HCT116 (cell line): ENCODE measurements at regions not wholly inside any gene's neighbourhood (a gene's known extent, or its start where the extent isn't known, plus 50 kb on each side); places are given as distances from the start of the nearest gene placed in this dataset.

Source experiments
- ATAC-seq: fragments of 200-7000 bp; cut with Tn5 transposase; 2 replicates; pipeline ENCODE4 v1.9.1; 2020; ENCODE audit warnings: mild to moderate bottlenecking, moderate library complexity
- BruUV-seq: library from RNA; stranded (reverse); fragments of 400-500 nt; replicated peaks from 2 replicates; lab custom pipeline; 2021; lab: Mats Ljungman, UMichigan
- CTCF ChIA-PET: fragments of 300-600 bp; sonication (Branson Sonifier 250); formaldehyde crosslinking; loops from one replicate; lab custom pipeline; 2021; ENCODE audit warnings: antibody characterized with exemption; lab: Charles Lee
- POLR2A ChIA-PET: fragments of 300-600, 350-600 bp; sonication (Branson Sonifier 250); formaldehyde crosslinking; loops from one replicate; lab custom pipeline; 2021; ENCODE audit warnings: antibody characterized with exemption; lab: Charles Lee
- RAD21 ChIA-PET, 2 experiments: fragments of 300-600 bp; sonication (Branson Sonifier 250); formaldehyde crosslinking; loops; one replicate each; lab custom pipeline; 2023; ENCODE audit warnings: low total read pairs in 2 of 2; ENCODE audit not compliant: uncharacterized antibody in 2 of 2, unreplicated experiment in 2 of 2, low non-redundant PET in 1 of 2; lab: Charles Lee
- DNase-seq: peaks from one replicate; pipeline ENCODE4 v3.0.0-alpha.2; 2010; ENCODE audit warnings: low read depth, low spot score
- H2AFZ ChIP-seq: fragments of 200-600 bp; shearing (Covaris generic), sonication (generic); 2 replicates; pipeline ENCODE4 v1.6.1; 2017; ENCODE audit warnings: low read depth, mixed run types, mixed read lengths, antibody characterized with exemption, low read length; ENCODE audit not compliant: poor library complexity, severe bottlenecking
- H3K27ac ChIP-seq: 2 replicates; pipeline ENCODE4 v1.5.1; 2012; ENCODE audit warnings: low read depth, low read length
- H3K27me3 ChIP-seq: fragments of 200-600 bp; sonication (generic); 2 replicates; pipeline ENCODE4 v1.6.1; 2016; ENCODE audit warnings: mixed run types, low read length, mixed read lengths; ENCODE audit not compliant: insufficient read depth
- H3K36me3 ChIP-seq, 2 experiments: fragments of 200-500 bp in 1 of 2; fragments of 200-600 bp in 1 of 2; sonication (Bioruptor generic) in 1 of 2; sonication (generic) in 1 of 2; 2 replicates each; pipeline versions ENCODE4 v1.5.1 to v1.6.1; 2014 to 2016; ENCODE audit warnings: low read length in 2 of 2, inconsistent platforms in 1 of 2, mixed read lengths in 1 of 2, mixed run types in 1 of 2; ENCODE audit not compliant: insufficient read depth in 2 of 2, control insufficient read depth in 1 of 2
- H3K4me1 ChIP-seq, 2 experiments: fragments of 200-600 bp in 1 of 2; sonication (generic) in 1 of 2; 2 replicates each; pipeline versions ENCODE4 v1.5.1 to v1.6.1; 2012 to 2017; ENCODE audit warnings: low read length in 2 of 2, inconsistent platforms in 1 of 2, mild to moderate bottlenecking in 1 of 2, mixed read lengths in 1 of 2, mixed run types in 1 of 2, moderate library complexity in 1 of 2; ENCODE audit not compliant: insufficient read depth in 2 of 2, control insufficient read depth in 1 of 2
- H3K4me2 ChIP-seq: fragments of 200-600 bp; sonication (generic); 2 replicates; pipeline ENCODE4 v1.6.1; 2017; ENCODE audit warnings: mixed run types, low read length, mixed read lengths
- H3K4me3 ChIP-seq, 2 experiments: fragments of 200-600 bp in 1 of 2; sonication (generic) in 1 of 2; replicated peaks in 1 of 2; 2 replicates each; pipeline ENCODE4 v1.5.1; 2011 to 2016; ENCODE audit warnings: low read length in 2 of 2, control low read depth in 1 of 2, low read depth in 1 of 2, mild to moderate bottlenecking in 1 of 2, mixed read lengths in 1 of 2, mixed run types in 1 of 2
- H3K79me2 ChIP-seq: fragments of 200-600 bp; sonication (generic); 2 replicates; pipeline ENCODE4 v1.6.1; 2017; ENCODE audit warnings: mild to moderate bottlenecking, mixed run types, low read length, moderate library complexity, mixed read lengths; ENCODE audit not compliant: insufficient read depth
- H3K9ac ChIP-seq: fragments of 200-600 bp; sonication (generic); 2 replicates; pipeline ENCODE4 v1.6.1; 2016; ENCODE audit warnings: low read length, mixed read lengths
- H3K9me2 ChIP-seq: fragments of 200-600 bp; sonication (generic), shearing (Covaris generic); 2 replicates; pipeline ENCODE4 v1.6.1; 2017; ENCODE audit warnings: mixed run types, mild to moderate bottlenecking, moderate library complexity; ENCODE audit not compliant: insufficient read depth
- H3K9me3 ChIP-seq, 2 experiments: fragments of 200-500 bp in 1 of 2; fragments of 200-600 bp in 1 of 2; sonication (Bioruptor generic) in 1 of 2; sonication (generic) in 1 of 2; 2 replicates each; pipeline ENCODE4 v1.6.1; 2014 to 2017; ENCODE audit warnings: low read length in 2 of 2, mixed read lengths in 2 of 2, inconsistent platforms in 1 of 2, low read depth in 1 of 2, mild to moderate bottlenecking in 1 of 2, mixed run types in 1 of 2, moderate library complexity in 1 of 2; ENCODE audit not compliant: control insufficient read depth in 1 of 2, insufficient read depth in 1 of 2
- H4K20me1 ChIP-seq: fragments of 200-600 bp; sonication (generic), shearing (Covaris generic); 2 replicates; pipeline ENCODE4 v1.6.1; 2017; ENCODE audit warnings: mixed run types, mild to moderate bottlenecking, moderate library complexity; ENCODE audit not compliant: insufficient read depth
- CBX3 ChIP-seq: IDR thresholded peaks from 2 replicates; pipeline ENCODE4 v1.6.1; 2012; ENCODE audit warnings: low read depth
- CEBPB ChIP-seq: IDR thresholded peaks from 2 replicates; pipeline ENCODE4 v1.6.1; 2012; ENCODE audit warnings: low read depth
- ELF1 ChIP-seq: IDR thresholded peaks from 2 replicates; pipeline ENCODE4 v1.6.1; 2012; ENCODE audit warnings: low read depth, borderline replicate concordance
- EZH2 ChIP-seq: fragments of 200-600 bp; sonication (generic); IDR thresholded peaks from 2 replicates; pipeline ENCODE4 v1.6.1; 2017; ENCODE audit warnings: antibody characterized with exemption, mixed run types
- FOSL1 ChIP-seq: IDR thresholded peaks from 2 replicates; pipeline ENCODE4 v1.6.1; 2012; ENCODE audit warnings: low read depth
- RAD21 ChIP-seq: IDR thresholded peaks from 2 replicates; pipeline ENCODE4 v1.6.1; 2012; ENCODE audit warnings: low read depth, mild to moderate bottlenecking
- SIN3A ChIP-seq: IDR thresholded peaks from 2 replicates; pipeline ENCODE4 v1.6.1; 2012; ENCODE audit warnings: low read depth
- SRF ChIP-seq: IDR thresholded peaks from 2 replicates; pipeline ENCODE4 v1.6.1; 2012; ENCODE audit warnings: low read depth
- intact Hi-C: fragments of 100-400 bp; cut with micrococcal nuclease; formaldehyde crosslinking; loops from 2 replicates; pipeline ENCODE4 v1.10.0; 2022
- TF ChIP-seq, protein P1 (sequence below), 3 experiments: fragments of 200-600 bp in 1 of 3; sonication (generic) in 1 of 3; IDR thresholded peaks in 2 of 3; conservative IDR thresholded peaks in 1 of 3; 2 replicates each; pipeline ENCODE4 v1.5.1; 2012 to 2017; ENCODE audit warnings: low read depth in 2 of 3, low read length in 2 of 3, antibody characterized with exemption in 1 of 3, borderline replicate concordance in 1 of 3, control low read depth in 1 of 3, mild to moderate bottlenecking in 1 of 3, mixed read lengths in 1 of 3, mixed run types in 1 of 3, moderate library complexity in 1 of 3; ENCODE audit not compliant: insufficient read depth in 1 of 3
- TF ChIP-seq, protein P2 (sequence below): IDR thresholded peaks from 2 replicates; pipeline ENCODE4 v1.6.1; 2012; ENCODE audit warnings: low read depth
- TF ChIP-seq, protein P3 (sequence below): IDR thresholded peaks from 2 replicates; pipeline ENCODE4 v1.6.1; 2012
- TF ChIP-seq, protein P4 (sequence below): IDR thresholded peaks from 2 replicates; pipeline ENCODE4 v1.6.1; 2011; ENCODE audit warnings: mild to moderate bottlenecking, low read length, moderate library complexity; ENCODE audit not compliant: insufficient replicate concordance; ENCODE audit errors: extremely low read depth

DNA sequence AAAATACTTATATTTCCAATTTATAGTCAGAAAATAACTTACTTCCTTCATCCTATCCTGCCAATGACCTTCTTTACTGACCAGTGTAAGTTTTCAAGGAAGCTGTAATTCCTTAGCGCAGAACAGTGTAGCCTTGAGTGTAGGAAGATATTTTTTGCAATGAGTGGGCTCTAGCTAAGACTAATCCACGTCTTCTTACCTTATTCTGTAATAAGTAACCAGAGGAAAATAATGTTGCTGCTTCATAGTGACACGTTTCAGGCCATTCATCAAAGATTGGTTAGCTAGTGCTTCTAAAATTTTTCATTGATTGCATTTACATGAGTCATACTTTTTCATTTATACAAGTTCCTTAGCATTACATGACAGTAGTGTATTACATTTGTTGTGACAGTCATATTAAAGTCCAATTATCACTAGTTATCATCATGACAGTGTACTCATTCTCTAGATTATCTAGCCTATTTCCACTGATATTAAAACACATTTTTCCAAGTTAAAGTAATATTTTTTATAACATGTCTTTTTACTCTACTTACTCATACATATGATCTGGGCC is 403.8 kb upstream of the EPHA3 start:
- no peak overlapping the region for H3K9ac ChIP-seq
- H2AFZ ChIP-seq: no peak overlapping the region
- TF ChIP-seq CBX3: no peak
- TF ChIP-seq, protein P1, sequence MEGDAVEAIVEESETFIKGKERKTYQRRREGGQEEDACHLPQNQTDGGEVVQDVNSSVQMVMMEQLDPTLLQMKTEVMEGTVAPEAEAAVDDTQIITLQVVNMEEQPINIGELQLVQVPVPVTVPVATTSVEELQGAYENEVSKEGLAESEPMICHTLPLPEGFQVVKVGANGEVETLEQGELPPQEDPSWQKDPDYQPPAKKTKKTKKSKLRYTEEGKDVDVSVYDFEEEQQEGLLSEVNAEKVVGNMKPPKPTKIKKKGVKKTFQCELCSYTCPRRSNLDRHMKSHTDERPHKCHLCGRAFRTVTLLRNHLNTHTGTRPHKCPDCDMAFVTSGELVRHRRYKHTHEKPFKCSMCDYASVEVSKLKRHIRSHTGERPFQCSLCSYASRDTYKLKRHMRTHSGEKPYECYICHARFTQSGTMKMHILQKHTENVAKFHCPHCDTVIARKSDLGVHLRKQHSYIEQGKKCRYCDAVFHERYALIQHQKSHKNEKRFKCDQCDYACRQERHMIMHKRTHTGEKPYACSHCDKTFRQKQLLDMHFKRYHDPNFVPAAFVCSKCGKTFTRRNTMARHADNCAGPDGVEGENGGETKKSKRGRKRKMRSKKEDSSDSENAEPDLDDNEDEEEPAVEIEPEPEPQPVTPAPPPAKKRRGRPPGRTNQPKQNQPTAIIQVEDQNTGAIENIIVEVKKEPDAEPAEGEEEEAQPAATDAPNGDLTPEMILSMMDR (IDR thresholded peaks at IDR 0.05 in 2 of 3, conservative IDR thresholded peaks at IDR 0.05 in 1 of 3; ENCODE audit: borderline replicate concordance in 1 of 3, insufficient read depth in 1 of 3, low read depth in 2 of 3, low read length in 2 of 3): no peak
- no peak for TF ChIP-seq ELF1
- no peak for TF ChIP-seq RAD21
- TF ChIP-seq, protein P2, sequence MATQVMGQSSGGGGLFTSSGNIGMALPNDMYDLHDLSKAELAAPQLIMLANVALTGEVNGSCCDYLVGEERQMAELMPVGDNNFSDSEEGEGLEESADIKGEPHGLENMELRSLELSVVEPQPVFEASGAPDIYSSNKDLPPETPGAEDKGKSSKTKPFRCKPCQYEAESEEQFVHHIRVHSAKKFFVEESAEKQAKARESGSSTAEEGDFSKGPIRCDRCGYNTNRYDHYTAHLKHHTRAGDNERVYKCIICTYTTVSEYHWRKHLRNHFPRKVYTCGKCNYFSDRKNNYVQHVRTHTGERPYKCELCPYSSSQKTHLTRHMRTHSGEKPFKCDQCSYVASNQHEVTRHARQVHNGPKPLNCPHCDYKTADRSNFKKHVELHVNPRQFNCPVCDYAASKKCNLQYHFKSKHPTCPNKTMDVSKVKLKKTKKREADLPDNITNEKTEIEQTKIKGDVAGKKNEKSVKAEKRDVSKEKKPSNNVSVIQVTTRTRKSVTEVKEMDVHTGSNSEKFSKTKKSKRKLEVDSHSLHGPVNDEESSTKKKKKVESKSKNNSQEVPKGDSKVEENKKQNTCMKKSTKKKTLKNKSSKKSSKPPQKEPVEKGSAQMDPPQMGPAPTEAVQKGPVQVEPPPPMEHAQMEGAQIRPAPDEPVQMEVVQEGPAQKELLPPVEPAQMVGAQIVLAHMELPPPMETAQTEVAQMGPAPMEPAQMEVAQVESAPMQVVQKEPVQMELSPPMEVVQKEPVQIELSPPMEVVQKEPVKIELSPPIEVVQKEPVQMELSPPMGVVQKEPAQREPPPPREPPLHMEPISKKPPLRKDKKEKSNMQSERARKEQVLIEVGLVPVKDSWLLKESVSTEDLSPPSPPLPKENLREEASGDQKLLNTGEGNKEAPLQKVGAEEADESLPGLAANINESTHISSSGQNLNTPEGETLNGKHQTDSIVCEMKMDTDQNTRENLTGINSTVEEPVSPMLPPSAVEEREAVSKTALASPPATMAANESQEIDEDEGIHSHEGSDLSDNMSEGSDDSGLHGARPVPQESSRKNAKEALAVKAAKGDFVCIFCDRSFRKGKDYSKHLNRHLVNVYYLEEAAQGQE: no peak
- no peak for TF ChIP-seq SRF
- no peak for TF ChIP-seq CEBPB
- no peak for TF ChIP-seq SIN3A
- no peak for TF ChIP-seq FOSL1
- TF ChIP-seq EZH2: no peak
- TF ChIP-seq, protein P3, sequence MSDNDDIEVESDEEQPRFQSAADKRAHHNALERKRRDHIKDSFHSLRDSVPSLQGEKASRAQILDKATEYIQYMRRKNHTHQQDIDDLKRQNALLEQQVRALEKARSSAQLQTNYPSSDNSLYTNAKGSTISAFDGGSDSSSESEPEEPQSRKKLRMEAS: no peak
- TF ChIP-seq, protein P4, sequence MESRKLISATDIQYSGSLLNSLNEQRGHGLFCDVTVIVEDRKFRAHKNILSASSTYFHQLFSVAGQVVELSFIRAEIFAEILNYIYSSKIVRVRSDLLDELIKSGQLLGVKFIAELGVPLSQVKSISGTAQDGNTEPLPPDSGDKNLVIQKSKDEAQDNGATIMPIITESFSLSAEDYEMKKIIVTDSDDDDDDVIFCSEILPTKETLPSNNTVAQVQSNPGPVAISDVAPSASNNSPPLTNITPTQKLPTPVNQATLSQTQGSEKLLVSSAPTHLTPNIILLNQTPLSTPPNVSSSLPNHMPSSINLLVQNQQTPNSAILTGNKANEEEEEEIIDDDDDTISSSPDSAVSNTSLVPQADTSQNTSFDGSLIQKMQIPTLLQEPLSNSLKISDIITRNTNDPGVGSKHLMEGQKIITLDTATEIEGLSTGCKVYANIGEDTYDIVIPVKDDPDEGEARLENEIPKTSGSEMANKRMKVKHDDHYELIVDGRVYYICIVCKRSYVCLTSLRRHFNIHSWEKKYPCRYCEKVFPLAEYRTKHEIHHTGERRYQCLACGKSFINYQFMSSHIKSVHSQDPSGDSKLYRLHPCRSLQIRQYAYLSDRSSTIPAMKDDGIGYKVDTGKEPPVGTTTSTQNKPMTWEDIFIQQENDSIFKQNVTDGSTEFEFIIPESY: no peak
- CTCF ChIA-PET: no interaction called here
- no peaks in the 10 kb centered on the region for H4K20me1 ChIP-seq
- no peaks in the 10 kb centered on the region for H3K79me2 ChIP-seq
- no peak overlapping the region for H3K4me3 ChIP-seq
- POLR2A ChIA-PET: no interaction called here
- DNase-seq (no peak), ATAC-seq (no peak)
- H3K9me3 ChIP-seq: peaks cover 3 to 21% of the 10 kb centered on the region in 2 experiments; a peak in 2 of 4 replicates
- no peak overlapping the region for H3K27ac ChIP-seq
- H3K36me3 ChIP-seq: no peaks in the 10 kb centered on the region
- intact Hi-C loops: no loop called here
- H3K4me1 ChIP-seq: no peaks in the 10 kb centered on the region
- no TSS peak for BruUV-seq
- H3K9me2 ChIP-seq: no peaks in the 10 kb centered on the region
- no peaks in the 10 kb centered on the region for H3K27me3 ChIP-seq
- H3K4me2 ChIP-seq: no peak overlapping the region
- RAD21 ChIA-PET: no interaction called here
